ENCODE measurements at regions not wholly inside any gene's neighbourhood (a gene's known extent, or its start where the extent isn't known, plus 50 kb on each side); places are given as distances from the start of the nearest gene placed in this dataset.

DNA sequence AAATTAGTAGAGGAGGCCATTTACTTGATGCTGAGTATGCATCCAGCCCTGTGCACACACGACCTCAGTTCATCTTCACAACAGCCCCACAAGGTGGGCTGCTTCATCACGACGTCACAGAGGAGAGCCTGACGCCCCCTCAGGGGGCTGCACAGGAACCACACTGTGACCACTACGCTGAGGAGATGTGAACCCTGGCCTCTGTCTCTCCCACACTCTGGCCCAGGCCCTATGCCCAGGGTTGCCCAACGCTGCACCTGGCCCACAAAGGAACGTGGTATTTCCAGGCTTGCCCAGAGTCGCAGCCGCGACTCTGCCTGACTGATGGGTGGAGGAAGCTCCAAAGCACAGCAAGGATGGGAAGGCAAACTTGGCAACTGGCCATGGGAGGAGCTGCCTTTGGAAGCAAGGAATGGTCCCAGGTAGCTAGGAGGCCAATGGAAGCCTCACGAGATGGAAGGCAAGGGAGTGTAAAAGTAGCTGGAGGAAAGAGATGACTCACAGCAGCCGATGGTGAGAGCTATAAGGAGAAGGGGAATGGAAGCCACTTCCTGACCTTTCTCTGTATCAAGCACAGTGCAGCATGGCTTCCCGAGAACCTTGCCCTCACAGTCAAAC, 226.0 kb downstream of the KLF13 start:
- Mint-ChIP-seq H3K4me1 (no peaks in the 10 kb centered on the region), H3K27me3 (ENCODE audit: low read depth) (peaks cover 2% of the 10 kb centered on the region), H3K27ac (ENCODE audit: unreplicated experiment) (no peak overlapping the region), H3K9me3 (no peaks in the 10 kb centered on the region), H3K36me3 (ENCODE audit: low read depth) (no peaks in the 10 kb centered on the region), H3K4me3 (no peak overlapping the region)
- no peak for DNase-seq (ENCODE audit: low read depth, low spot score)
- TF ChIP-seq, protein P1, sequence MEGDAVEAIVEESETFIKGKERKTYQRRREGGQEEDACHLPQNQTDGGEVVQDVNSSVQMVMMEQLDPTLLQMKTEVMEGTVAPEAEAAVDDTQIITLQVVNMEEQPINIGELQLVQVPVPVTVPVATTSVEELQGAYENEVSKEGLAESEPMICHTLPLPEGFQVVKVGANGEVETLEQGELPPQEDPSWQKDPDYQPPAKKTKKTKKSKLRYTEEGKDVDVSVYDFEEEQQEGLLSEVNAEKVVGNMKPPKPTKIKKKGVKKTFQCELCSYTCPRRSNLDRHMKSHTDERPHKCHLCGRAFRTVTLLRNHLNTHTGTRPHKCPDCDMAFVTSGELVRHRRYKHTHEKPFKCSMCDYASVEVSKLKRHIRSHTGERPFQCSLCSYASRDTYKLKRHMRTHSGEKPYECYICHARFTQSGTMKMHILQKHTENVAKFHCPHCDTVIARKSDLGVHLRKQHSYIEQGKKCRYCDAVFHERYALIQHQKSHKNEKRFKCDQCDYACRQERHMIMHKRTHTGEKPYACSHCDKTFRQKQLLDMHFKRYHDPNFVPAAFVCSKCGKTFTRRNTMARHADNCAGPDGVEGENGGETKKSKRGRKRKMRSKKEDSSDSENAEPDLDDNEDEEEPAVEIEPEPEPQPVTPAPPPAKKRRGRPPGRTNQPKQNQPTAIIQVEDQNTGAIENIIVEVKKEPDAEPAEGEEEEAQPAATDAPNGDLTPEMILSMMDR (conservative IDR thresholded peaks at IDR 0.05) = no peak

DNA sequence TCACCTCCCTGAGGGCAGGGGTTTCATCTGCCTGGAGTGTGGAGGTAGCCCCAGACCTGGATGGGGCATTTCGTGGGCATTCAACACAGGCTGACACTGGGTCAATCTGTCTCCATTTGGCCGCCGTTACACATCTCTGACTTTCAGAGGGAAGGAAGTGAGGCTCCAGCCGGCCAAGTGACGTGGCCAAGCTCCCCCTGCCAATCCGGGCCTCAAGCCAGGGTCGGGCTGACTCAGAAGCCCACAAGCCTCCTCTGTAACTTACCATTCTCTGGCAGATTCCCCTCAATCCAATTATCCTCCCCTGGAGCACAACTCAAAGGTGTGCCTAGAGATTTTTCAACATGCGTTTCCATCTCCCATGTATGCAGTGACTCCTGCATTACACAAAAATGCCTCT, 227.6 kb downstream of the KLF13 start:
- no peak overlapping the region for H3K4me3 Mint-ChIP-seq
- no peaks in the 10 kb centered on the region for H3K9me3 Mint-ChIP-seq
- H3K36me3 Mint-ChIP-seq (ENCODE audit: low read depth) = no peaks in the 10 kb centered on the region
- no peaks in the 10 kb centered on the region for H3K4me1 Mint-ChIP-seq
- TF ChIP-seq, protein P1 (conservative IDR thresholded peaks at IDR 0.05) = no peak
- DNase-seq (ENCODE audit: low read depth, low spot score) = no peak
- H3K27ac Mint-ChIP-seq (ENCODE audit: unreplicated experiment) = no peak overlapping the region
- peaks cover 2% of the 10 kb centered on the region for H3K27me3 Mint-ChIP-seq (ENCODE audit: low read depth)

DNA sequence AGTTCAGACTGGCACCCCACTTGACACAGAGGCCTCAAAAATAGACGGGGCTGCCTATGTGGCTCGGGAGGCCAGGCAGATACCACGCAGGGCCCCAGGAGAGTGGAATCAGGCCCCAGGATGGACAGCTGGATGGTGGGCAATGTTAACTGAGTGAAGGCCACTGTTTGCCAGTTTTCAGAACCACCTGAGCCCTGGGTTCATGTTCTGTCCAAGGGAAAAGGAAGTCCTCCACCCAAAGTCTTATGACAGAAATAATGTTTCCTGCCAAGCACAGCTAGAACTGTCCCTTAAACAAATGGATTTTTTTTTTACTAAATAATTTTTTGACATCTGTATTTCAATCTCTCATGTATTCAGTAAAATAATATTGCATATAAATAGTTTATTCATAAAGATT, 228.4 kb downstream of the KLF13 start:
- TF ChIP-seq, protein P1 (conservative IDR thresholded peaks at IDR 0.05) = no peak
- Mint-ChIP-seq H3K36me3 (ENCODE audit: low read depth) (no peaks in the 10 kb centered on the region), H3K27ac (ENCODE audit: unreplicated experiment) (no peak overlapping the region), H3K27me3 (ENCODE audit: low read depth) (no peaks in the 10 kb centered on the region), H3K4me1 (peaks cover 5% of the 10 kb centered on the region), H3K4me3 (no peak overlapping the region), H3K9me3 (no peaks in the 10 kb centered on the region)
- DNase-seq (ENCODE audit: low read depth, low spot score) = no peak

DNA sequence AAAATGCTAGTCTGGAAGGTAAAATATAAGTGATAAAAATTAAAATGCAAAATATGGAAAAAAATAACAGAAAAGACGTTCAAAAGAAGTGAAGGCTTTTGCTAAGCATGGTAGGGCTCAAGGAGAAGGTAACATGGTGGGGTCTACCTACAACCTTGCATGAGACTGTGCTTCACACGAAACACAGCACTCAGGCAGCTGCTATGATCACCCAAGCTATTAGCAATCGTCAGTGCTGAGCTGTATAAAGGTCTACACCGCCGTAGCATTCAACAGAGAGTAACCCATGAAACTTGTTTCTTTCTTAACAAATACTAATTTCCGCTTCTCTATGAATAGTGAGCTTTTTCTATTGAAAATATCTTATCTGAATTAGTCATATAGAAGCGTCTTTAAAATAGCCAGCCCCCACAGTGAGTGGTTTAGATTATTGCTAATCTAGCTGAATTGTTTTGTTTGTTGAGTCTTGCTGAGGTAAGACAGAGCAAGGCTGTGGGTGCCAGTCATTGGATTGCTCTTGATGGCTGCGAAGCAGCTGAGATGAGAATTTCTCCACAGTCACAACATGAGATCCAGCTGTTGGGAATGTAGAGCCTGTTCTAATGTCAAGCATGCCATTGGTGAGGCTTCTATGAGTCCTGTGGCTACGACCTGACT, 230.0 kb downstream of the KLF13 start:
- Mint-ChIP-seq H3K4me1 (peaks cover 5% of the 10 kb centered on the region), H3K27ac (ENCODE audit: unreplicated experiment) (no peak overlapping the region), H3K27me3 (ENCODE audit: low read depth) (no peaks in the 10 kb centered on the region), H3K36me3 (ENCODE audit: low read depth) (no peaks in the 10 kb centered on the region), H3K9me3 (no peaks in the 10 kb centered on the region), H3K4me3 (no peak overlapping the region)
- TF ChIP-seq, protein P1 (conservative IDR thresholded peaks at IDR 0.05) = no peak
- DNase-seq (ENCODE audit: low read depth, low spot score) = no peak

DNA sequence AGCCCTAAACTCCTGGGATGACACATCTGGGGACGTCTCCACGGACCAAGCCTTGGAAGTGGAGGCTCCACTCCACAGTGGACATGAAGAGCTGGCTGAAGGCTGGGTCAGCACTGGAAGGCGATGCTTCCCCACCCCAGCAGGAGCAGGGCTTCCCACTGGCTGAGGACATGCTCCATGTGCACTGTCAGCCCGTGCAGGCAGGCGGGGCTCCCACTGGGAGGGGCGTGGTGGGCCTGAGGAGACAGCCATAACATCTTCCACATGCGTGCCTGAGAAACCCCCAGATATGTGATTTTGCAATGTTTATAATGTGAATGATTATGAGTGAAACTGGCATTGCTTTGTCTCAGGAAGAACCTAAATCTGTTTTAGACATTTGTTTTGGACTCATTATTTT, 231.3 kb downstream of the KLF13 start:
- no peak for DNase-seq (ENCODE audit: low read depth, low spot score)
- Mint-ChIP-seq H3K9me3 (no peaks in the 10 kb centered on the region), H3K4me1 (peaks cover 5% of the 10 kb centered on the region), H3K27me3 (ENCODE audit: low read depth) (no peaks in the 10 kb centered on the region), H3K36me3 (ENCODE audit: low read depth) (no peaks in the 10 kb centered on the region), H3K4me3 (no peak overlapping the region), H3K27ac (ENCODE audit: unreplicated experiment) (no peak overlapping the region)
- TF ChIP-seq, protein P1 (conservative IDR thresholded peaks at IDR 0.05) = no peak

Data from neural crest cell (in vitro differentiated cells).